ENCODE measurements at regions not wholly inside any gene's neighbourhood (a gene's known extent, or its start where the extent isn't known, plus 50 kb on each side); places are given as distances from the start of the nearest gene placed in this dataset.

DNA sequence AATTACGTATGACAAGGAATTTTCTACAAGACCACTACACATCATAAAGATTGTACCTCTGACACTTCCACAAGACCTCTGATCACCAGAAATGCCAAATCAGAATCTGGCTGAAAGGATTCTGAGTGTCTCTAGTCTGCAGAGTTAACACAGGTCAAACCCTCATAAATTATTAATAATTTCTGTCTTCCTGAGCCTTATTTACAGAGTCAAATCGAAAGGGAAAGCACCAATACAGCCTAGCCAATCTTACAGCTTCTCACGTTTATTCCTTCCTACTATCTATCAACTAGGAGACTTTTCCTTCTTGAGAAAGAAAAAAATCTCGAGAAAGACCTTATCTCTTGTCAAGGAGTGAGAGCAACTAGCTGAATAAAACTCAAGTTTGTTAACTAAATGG lies 2151.6 kb downstream of the MRPL39 start:
- in situ Hi-C loops (cut with HindIII; ENCODE audit: low sequenced_read_pairs) = no loop called here

DNA sequence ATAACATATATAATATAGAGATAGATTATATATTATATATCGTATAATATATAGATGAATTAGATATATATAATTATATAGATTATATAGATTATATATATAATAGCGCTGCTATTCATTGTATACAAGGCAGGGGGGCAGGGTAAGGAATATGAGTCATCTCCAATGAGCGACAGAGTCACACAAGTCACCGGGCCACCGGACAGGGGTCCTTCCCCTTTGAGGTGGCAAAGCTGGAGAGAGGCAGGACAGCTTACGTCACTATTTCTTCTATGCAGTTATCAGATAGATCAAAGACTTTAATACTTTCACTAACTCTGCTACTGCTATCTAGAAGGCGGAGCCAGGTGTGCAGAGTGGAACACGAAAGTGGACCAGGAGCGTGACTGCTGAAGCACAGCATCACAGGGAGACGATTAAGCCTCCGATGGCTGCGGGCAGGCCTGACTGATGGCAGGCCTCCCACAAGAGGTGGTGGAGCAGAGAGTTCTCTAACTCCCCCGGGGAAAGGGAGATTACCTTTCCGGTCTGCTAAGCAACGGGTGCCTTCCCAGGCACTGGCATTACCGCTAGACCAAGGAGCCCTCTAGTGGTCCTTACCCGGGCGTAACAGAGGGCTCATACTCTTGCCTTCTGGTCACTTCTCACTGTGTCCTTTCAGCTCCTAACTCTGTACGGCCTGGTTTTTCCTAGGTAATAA lies 2154.7 kb downstream of the MRPL39 start:
- DNase-seq (ENCODE audit: low read depth) = no peak
- TF ChIP-seq, protein P1, sequence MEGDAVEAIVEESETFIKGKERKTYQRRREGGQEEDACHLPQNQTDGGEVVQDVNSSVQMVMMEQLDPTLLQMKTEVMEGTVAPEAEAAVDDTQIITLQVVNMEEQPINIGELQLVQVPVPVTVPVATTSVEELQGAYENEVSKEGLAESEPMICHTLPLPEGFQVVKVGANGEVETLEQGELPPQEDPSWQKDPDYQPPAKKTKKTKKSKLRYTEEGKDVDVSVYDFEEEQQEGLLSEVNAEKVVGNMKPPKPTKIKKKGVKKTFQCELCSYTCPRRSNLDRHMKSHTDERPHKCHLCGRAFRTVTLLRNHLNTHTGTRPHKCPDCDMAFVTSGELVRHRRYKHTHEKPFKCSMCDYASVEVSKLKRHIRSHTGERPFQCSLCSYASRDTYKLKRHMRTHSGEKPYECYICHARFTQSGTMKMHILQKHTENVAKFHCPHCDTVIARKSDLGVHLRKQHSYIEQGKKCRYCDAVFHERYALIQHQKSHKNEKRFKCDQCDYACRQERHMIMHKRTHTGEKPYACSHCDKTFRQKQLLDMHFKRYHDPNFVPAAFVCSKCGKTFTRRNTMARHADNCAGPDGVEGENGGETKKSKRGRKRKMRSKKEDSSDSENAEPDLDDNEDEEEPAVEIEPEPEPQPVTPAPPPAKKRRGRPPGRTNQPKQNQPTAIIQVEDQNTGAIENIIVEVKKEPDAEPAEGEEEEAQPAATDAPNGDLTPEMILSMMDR (IDR thresholded peaks at IDR 0.05; ENCODE audit: low read depth, low read length, missing control alignments) = peak; percentile 26
- H3K4me3 ChIP-seq (ENCODE audit: low read depth, low read length) = no peak overlapping the region
- in situ Hi-C loops (cut with HindIII; ENCODE audit: low sequenced_read_pairs) = no loop called here

More for the DNA sequence above, 2151.6 kb downstream of the MRPL39 start:
- TF ChIP-seq, protein P1 (IDR thresholded peaks at IDR 0.05; ENCODE audit: low read depth, low read length, missing control alignments) = no peak
- H3K4me3 ChIP-seq (ENCODE audit: low read depth, low read length) = no peak overlapping the region
- no peak for DNase-seq (ENCODE audit: low read depth)

DNA sequence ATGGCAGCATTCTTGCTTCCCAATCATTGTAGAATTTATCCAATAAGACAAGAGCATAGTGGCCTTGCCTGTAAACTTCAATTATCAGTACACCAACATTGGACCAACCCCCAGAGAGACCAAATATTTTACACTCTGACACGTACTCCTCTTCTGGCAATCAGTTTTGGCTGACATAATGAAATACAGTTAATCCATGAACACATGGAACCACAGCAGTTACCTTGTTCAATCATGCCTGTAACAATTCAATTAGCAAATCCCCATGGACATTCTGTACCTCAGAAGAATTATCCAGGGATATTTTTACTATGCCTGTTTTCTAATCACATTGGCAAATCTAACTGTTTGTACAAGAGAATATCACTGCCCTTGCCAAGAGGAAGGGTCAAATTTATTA lies 2162.0 kb downstream of the MRPL39 start:
- DNase-seq (ENCODE audit: low read depth) = no peak
- in situ Hi-C loops (cut with HindIII; ENCODE audit: low sequenced_read_pairs) = no loop called here
- H3K4me3 ChIP-seq (ENCODE audit: low read depth, low read length) = no peak overlapping the region
- TF ChIP-seq, protein P1 (IDR thresholded peaks at IDR 0.05; ENCODE audit: low read depth, low read length, missing control alignments) = no peak

DNA sequence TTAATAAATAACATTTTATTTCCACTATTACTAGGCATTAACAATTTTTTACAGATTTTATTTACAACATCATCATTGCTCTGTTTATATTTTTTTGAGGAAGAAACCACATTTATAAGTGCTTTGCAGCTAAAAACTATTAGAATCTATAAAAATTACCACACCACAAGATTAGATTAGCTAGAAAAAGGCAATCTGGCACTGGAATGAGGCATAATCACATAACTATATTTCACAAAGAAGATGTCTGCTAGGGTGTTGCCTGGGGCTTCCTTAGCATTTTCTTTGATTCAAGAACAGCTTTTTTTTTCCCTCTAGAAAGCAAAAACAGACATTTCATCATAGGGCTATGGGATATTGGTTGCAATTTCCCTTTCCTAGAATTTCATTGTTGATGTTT lies 2169.2 kb downstream of the MRPL39 start:
- DNase-seq (ENCODE audit: low read depth) = no peak
- H3K4me3 ChIP-seq (ENCODE audit: low read depth, low read length) = no peak overlapping the region
- in situ Hi-C loops (cut with HindIII; ENCODE audit: low sequenced_read_pairs) = no loop called here
- TF ChIP-seq, protein P1 (IDR thresholded peaks at IDR 0.05; ENCODE audit: low read depth, low read length, missing control alignments) = no peak

DNA sequence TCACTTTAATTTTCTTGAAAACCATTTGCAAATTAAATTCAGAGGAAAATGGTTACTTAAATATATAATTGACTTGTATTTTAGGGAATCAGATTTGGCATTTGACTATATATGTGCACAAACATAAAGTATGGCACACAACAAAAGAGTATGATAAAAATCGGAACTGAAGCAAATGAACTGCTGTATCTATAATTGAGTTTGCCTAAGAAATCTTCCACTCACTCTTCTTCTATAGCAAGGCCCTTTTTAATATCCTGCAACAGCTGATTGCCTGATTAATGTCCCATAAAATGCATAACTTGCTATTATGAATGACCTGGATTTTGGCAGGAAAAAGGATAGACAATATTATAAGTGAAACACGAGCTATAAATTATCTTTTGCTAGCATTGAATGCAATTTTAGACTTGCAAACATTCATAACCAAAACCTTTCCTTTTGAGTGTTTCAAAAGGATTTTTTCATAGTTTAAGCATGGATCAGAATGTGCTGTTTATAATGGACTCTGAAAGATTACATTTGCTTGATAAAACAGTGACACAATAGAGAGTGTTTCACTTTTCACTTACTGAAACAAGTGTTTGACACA lies 2204.3 kb downstream of the MRPL39 start:
- in situ Hi-C loops (cut with HindIII; ENCODE audit: low sequenced_read_pairs) = loop anchor here (10.0 kb wide), 1 partner anchor 48 kb away; no protein-coding TSS in a partner anchor
- TF ChIP-seq, protein P1 (IDR thresholded peaks at IDR 0.05; ENCODE audit: low read depth, low read length, missing control alignments) = no peak
- no peak for DNase-seq (ENCODE audit: low read depth)
- no peak overlapping the region for H3K4me3 ChIP-seq (ENCODE audit: low read depth, low read length)

DNA sequence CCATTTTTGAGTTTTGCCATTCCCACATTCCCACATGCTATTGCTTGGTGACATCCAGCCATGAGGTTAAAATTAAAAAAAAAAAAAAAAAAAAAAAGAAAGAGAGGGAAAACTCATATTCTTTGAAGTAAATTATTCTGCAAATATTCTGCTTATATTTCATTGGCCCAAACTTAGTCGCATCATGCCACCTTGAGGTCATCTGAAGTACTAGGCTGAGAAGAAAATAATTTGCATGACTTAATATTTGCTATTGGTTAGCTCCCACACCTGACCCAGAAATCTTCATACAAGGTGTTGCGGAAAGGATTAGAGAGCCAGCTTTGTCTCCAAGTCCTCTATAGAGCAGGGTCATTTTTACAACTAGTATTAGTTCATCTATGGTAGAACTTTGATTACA lies 2206.0 kb downstream of the MRPL39 start:
- H3K4me3 ChIP-seq (ENCODE audit: low read depth, low read length) = no peak overlapping the region
- no peak for DNase-seq (ENCODE audit: low read depth)
- TF ChIP-seq, protein P1 (IDR thresholded peaks at IDR 0.05; ENCODE audit: low read depth, low read length, missing control alignments) = peak; percentile 31
- in situ Hi-C loops (cut with HindIII; ENCODE audit: low sequenced_read_pairs) = loop anchor here (10.0 kb wide), 1 partner anchor 46 kb away; no protein-coding TSS in a partner anchor
